ENCODE measurements at regions not wholly inside any gene's neighbourhood (a gene's known extent, or its start where the extent isn't known, plus 50 kb on each side); places are given as distances from the start of the nearest gene placed in this dataset.

DNA sequence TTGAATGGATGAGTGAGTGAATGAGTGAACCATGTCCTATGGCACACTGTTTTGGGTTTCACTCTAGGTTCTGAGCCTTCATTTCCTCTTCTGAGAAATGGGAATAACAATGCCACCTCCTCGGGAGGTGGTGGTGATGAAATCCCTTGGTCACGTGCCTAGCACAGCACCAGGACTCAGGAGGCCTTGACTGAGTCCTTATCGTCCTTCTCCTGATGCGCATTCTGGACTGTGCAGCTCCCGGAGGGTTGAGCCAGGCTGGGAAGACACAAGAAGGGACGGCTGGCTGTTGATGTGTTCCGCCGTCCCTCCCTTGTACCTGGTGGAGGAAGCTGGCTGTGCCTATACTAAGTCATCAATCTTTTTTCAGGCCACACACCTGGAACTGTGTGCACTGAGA lies 437.3 kb downstream of the ZNF521 start:
- TF ChIP-seq POLR2A (IDR thresholded peaks at IDR 0.05) (no peak), POLR2AphosphoS5 (IDR thresholded peaks at IDR 0.05) (no peak)

Measured in suprapubic skin (tissue), 4 donors.